H1 (cell line): ENCODE measurements at regions not wholly inside any gene's neighbourhood (a gene's known extent, or its start where the extent isn't known, plus 50 kb on each side); places are given as distances from the start of the nearest gene placed in this dataset.

Experiments
- RBBP5 ChIP-seq: IDR thresholded peaks from 2 replicates; pipeline ENCODE4 v1.7.1; 2012; ENCODE audit warnings: low read depth, mild to moderate bottlenecking, inconsistent platforms, low read length, moderate library complexity, borderline replicate concordance
- SP1 ChIP-seq: IDR thresholded peaks from 2 replicates; pipeline ENCODE4 v1.6.1; 2011; ENCODE audit warnings: low read depth, low read length
- TAF1 ChIP-seq: IDR thresholded peaks from 2 replicates; pipeline ENCODE4 v1.6.1; 2011; ENCODE audit warnings: mild to moderate bottlenecking, low read depth, low read length

- TF ChIP-seq RBBP5 (no peak), SP1 (no peak), TAF1 (no peak)
Observed at GRCh38 chr5:163917747-163918146, 412.3 kb downstream of the MAT2B start.
